ENCODE measurements at regions not wholly inside any gene's neighbourhood (a gene's known extent, or its start where the extent isn't known, plus 50 kb on each side); places are given as distances from the start of the nearest gene placed in this dataset.

DNA sequence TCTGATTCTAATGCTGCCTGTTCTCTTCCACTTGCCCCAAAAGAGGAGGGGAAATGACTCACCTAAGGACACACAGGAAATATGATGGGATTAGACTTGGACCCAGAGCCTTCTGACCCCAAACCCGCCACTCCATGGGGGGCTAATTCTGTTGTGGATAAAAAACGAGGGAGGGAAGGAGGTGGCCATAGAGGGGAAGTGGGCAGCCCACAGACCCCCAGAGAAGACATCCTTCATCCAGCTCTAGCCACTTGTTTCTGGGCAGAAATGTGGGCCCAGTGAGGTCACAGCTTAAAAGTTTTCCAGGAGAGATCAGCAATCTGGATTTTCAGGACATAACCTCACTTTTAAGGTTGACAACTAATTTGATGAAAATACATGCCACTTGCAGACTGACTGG is 202.1 kb downstream of the ANKRD60 start:
- DNase-seq (ENCODE audit: low read depth) = no peak
- no peak overlapping the region for H3K4me3 ChIP-seq (ENCODE audit: low read depth, low read length)
- TF ChIP-seq, protein P1, sequence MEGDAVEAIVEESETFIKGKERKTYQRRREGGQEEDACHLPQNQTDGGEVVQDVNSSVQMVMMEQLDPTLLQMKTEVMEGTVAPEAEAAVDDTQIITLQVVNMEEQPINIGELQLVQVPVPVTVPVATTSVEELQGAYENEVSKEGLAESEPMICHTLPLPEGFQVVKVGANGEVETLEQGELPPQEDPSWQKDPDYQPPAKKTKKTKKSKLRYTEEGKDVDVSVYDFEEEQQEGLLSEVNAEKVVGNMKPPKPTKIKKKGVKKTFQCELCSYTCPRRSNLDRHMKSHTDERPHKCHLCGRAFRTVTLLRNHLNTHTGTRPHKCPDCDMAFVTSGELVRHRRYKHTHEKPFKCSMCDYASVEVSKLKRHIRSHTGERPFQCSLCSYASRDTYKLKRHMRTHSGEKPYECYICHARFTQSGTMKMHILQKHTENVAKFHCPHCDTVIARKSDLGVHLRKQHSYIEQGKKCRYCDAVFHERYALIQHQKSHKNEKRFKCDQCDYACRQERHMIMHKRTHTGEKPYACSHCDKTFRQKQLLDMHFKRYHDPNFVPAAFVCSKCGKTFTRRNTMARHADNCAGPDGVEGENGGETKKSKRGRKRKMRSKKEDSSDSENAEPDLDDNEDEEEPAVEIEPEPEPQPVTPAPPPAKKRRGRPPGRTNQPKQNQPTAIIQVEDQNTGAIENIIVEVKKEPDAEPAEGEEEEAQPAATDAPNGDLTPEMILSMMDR (IDR thresholded peaks at IDR 0.05; ENCODE audit: insufficient read depth, low read depth, low read length) = no peak

- H3K4me3 ChIP-seq (ENCODE audit: low read depth, low read length) = no peak overlapping the region
- no peak for DNase-seq (ENCODE audit: low read depth)
- TF ChIP-seq, protein P1 (IDR thresholded peaks at IDR 0.05; ENCODE audit: insufficient read depth, low read depth, low read length) = no peak
Measured at GRCh38 chr20:58025233-58025632, 203.2 kb downstream of the ANKRD60 start.

DNA sequence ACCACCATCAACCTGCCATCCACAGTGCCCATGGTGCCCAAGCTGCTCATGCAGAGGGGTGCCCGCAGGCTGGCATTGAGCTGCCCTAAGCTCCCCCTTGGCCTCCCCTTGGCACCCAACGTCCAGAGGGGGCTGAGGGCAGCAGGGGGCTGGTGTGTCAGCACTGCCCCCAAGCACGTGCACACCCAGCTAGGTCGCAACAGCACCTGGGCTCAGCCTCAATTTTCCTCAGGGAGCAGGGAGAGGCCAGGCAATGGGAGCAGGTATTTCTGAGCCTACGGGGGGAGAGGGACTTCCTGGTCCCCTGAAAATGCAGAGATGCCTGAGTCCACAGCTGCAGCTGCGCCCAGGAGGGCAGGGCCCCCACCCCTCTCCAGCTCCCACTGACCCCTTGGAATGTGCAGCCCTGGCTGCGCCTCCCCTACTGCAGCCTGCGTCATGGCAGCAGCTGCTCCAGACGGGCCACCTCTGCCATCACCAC is 204.2 kb downstream of the ANKRD60 start:
- no peak overlapping the region for H3K4me3 ChIP-seq (ENCODE audit: low read depth, low read length)
- TF ChIP-seq, protein P1 (IDR thresholded peaks at IDR 0.05; ENCODE audit: insufficient read depth, low read depth, low read length) = no peak
- no peak for DNase-seq (ENCODE audit: low read depth)

DNA sequence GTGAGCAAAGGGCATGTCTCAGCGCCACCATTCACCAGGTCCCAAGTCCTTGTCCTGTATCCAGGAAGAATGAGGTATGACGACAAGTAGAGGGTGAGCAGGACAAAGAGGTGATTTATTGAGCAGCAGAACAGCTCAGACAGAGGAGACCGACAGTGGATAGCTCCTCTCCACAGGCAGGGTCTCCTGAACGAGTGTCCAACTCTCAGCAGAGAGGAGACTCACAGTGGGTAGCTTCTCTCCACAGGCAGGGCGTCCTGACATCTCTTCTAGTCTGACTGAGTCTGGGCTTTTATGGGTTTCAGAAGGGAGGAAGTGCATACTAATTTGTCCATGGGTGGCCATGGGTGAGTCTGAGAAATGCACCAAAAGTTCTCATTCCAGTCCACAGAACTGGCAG is 204.7 kb downstream of the ANKRD60 start:
- TF ChIP-seq, protein P1 (IDR thresholded peaks at IDR 0.05; ENCODE audit: insufficient read depth, low read depth, low read length) = no peak

DNA sequence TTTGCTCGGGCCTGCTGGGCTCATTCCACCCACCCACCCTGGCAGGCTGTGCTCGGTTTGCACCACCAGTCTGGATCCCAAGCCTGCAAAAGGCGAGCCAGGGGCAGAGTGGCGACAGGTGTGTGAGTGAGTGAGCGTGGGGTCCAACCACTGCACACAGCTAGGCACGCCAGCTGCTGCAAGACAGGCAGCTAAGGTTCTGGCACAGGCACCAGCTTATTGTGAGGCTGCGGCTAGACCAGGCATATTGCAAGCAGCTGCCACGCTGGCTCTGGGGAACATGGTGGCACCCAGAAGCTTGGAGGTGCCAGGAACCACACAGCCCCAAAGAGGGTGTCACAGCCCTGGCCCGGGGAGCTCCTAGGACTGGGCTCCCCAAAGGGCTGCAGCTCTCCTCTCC is 205.1 kb downstream of the ANKRD60 start:
- TF ChIP-seq, protein P1 (IDR thresholded peaks at IDR 0.05; ENCODE audit: insufficient read depth, low read depth, low read length) = no peak

More for the DNA sequence above, 204.7 kb downstream of the ANKRD60 start:
- DNase-seq (ENCODE audit: low read depth) = no peak
- H3K4me3 ChIP-seq (ENCODE audit: low read depth, low read length) = no peak overlapping the region

GRCh38 chr20:58022711-58023110 is 205.7 kb downstream of the ANKRD60 start:
- H3K4me3 ChIP-seq (ENCODE audit: low read depth, low read length) = no peak overlapping the region
- TF ChIP-seq, protein P1 (IDR thresholded peaks at IDR 0.05; ENCODE audit: insufficient read depth, low read depth, low read length) = no peak
- DNase-seq (ENCODE audit: low read depth) = no peak

More for the DNA sequence above, 205.1 kb downstream of the ANKRD60 start:
- DNase-seq (ENCODE audit: low read depth) = no peak
- no peak overlapping the region for H3K4me3 ChIP-seq (ENCODE audit: low read depth, low read length)

DNA sequence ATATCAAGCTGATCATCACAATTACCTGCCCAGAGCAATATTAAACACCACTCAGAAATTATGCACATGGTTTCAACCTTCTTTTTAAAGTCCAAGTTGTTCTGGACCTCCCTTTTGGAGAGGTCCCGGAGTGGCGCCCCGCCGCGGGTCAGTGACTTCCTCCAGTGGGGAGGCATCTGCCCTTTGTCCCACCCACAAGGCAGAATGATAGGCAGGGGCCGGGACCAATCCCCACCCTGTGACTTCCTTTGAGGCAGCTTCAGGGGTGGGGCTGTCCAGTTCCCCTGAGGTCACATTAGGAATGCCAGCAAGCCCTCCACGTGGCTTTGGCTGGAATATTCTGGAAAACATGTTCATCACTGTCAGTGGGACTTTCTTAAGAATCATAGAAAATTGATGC is 207.0 kb downstream of the ANKRD60 start:
- H3K4me3 ChIP-seq (ENCODE audit: low read depth, low read length) = no peak overlapping the region
- TF ChIP-seq, protein P1 (IDR thresholded peaks at IDR 0.05; ENCODE audit: insufficient read depth, low read depth, low read length) = no peak
- no peak for DNase-seq (ENCODE audit: low read depth)
